ENCODE measurements at regions not wholly inside any gene's neighbourhood (a gene's known extent, or its start where the extent isn't known, plus 50 kb on each side); places are given as distances from the start of the nearest gene placed in this dataset.
"Not testable (repeated sequence)": the region's sequence is repeated elsewhere in the genome, so short reads cannot be mapped to it uniquely, and the experiment has no call there.

DNA sequence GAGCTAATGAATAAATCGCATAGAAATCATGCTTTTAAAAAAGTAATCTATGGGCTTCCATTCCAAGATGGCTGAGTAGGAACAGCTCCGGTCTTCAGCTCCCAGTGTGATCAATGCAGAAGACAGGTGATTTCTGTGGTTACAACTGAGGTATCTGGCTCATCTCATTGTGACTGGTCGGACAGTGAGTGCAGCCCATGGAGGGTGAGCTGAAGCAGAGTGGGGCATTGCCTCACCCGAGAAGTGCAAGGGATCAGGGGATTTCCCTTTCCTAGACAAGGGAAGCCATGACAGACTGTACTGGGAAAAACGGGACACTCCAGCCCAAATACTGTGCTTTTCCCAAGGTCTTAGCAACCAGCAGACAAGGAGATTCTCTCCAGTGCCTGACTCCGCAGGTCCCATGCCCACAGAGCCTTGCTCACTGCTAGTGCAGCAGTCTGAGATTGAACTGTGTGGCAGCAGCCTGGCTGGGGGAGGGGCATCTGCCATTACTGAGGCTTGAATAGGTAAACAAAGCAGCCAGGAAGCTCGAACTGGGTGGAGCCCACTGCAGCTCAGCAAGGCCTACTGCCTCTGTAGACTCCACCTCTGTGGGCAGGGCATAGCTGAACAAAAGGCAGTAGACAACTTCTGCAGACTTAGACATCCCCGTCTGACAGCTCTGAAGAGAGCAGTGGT lies 61.5 kb upstream of the PLAAT1 start:
- FAIRE-seq; DNase-seq (ENCODE audit: extremely low spot score, insufficient read length, low read depth): not testable (repeated sequence)

DNA sequence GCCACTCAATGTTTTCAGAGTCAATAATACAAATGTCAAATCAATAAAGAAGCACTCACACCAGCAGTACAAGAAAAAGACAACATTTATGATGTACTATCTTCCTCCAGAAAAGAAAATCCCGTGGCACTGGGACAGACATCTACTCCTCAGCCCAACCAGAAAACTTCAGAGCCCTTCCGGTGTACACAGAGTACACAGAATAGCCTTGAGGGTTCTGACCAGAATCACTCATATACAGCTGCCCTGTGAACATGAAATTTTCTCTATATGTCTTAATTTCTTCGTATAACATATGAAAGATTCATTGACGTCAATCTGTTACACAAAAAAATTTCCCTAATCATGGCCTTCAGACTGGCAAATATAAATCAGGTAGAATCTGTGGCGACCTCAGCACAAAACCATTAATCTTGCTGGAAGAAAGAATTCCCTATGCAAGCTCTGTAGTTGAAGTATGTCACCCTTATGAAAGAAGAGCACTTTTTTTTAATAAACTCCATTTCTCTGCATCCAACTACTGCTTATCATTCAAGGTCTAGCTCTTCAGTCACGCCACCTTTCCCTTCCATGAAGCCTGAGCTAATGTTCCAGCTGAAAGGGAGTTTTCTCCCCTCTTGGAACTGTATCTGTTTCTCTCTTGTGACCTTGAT lies 53.8 kb upstream of the PLAAT1 start:
- DNase-seq (ENCODE audit: extremely low spot score, insufficient read length, low read depth) (no peak), FAIRE-seq (no peak)

DNA sequence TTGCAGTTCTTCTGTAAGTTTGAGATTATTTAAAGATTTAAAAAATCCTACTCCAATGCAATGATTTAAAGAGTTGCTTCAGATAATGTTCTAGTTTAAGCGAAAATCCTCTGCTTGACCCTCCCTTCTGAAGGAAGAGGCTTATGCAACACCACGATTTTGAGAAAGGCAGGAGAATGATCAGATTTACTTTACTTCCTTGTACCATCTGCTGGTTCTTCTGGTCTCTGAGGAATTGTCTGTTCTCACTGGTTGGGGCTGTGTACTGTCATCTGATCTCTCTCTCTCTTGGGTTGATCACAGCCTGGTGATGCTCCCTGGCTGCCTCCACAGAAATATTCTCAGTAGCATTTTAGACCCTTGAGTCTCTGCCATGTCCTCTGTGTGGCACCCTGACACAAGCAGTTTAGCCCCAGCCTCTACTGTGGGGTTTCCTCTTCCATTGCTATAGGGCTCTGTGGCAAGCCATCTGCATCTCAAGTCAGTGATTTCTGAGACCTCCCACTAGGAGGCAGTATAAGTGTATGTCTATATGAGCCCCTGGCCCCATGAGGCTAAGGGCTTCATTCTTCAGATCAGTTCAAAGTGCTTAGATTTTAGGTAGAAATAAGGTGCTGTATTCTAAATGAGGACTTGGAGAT lies 50.8 kb upstream of the PLAAT1 start:
- DNase-seq (ENCODE audit: extremely low spot score, insufficient read length, low read depth) (no peak), FAIRE-seq (no peak)
